K562 (cell line): ENCODE measurements at regions not wholly inside any gene's neighbourhood (a gene's known extent, or its start where the extent isn't known, plus 50 kb on each side); places are given as distances from the start of the nearest gene placed in this dataset.

ENCODE experiments used
- ARID3A ChIP-seq: IDR thresholded peaks from 2 replicates; pipeline ENCODE4 v1.6.1; 2012; ENCODE audit warnings: low read depth, low read length, improper control_type of control experiment, borderline replicate concordance
- CHD7 ChIP-seq: fragments of 200-600 bp; sonication (generic); IDR thresholded peaks from one replicate; pipeline ENCODE4 v1.6.1; 2012; ENCODE audit warnings: mild to moderate bottlenecking, low read depth, low read length, inconsistent platforms
- HDAC3 ChIP-seq: fragments of 450-650 bp; IDR thresholded peaks from 2 replicates; pipeline ENCODE4 v1.6.1; 2018; ENCODE audit warnings: borderline replicate concordance, mild to moderate bottlenecking, moderate library complexity; ENCODE audit not compliant: partially characterized antibody
- KDM1A ChIP-seq, 2 experiments: fragments of 450-650 bp; IDR thresholded peaks; 2 replicates each; pipeline ENCODE4 v1.6.1; 2016; ENCODE audit warnings: mild to moderate bottlenecking in 2 of 2
- MNT ChIP-seq, 2 experiments: fragments of 450-650 bp; conservative IDR thresholded peaks; 2 replicates each; pipeline ENCODE4 v1.6.1; 2017; ENCODE audit warnings: mild to moderate bottlenecking in 2 of 2, moderate library complexity in 2 of 2
- MTA3 ChIP-seq: fragments of 450-650 bp; formaldehyde crosslinking; IDR thresholded peaks from 2 replicates; pipeline ENCODE4 v1.6.1; 2017; ENCODE audit warnings: mild to moderate bottlenecking, borderline replicate concordance
- NEUROD1 ChIP-seq: fragments of 150-350 bp; IDR thresholded peaks from 2 replicates; pipeline ENCODE4 v1.6.1; 2014; ENCODE audit warnings: borderline replicate concordance, low read length, low read depth; ENCODE audit not compliant: partially characterized antibody
- THRAP3 ChIP-seq: fragments of 450-650 bp; IDR thresholded peaks from 2 replicates; pipeline ENCODE4 v1.6.1; 2016; ENCODE audit warnings: mild to moderate bottlenecking, inconsistent platforms, borderline replicate concordance
- YY1 ChIP-seq, 3 experiments: IDR thresholded peaks; 2 replicates each; pipeline ENCODE4 v1.6.1; 2011; ENCODE audit warnings: low read length in 2 of 3, mild to moderate bottlenecking in 2 of 3, moderate library complexity in 2 of 3, borderline replicate concordance in 1 of 3, control low read depth in 1 of 3, low read depth in 1 of 3; ENCODE audit not compliant: insufficient read depth in 3 of 3, insufficient replicate concordance in 2 of 3, control insufficient read depth in 1 of 3, insufficient read length in 1 of 3; ENCODE audit errors: extremely low read depth in 1 of 3
- ZKSCAN8 ChIP-seq: fragments of 200-800 bp; sonication (Bioruptor generic); IDR thresholded peaks from 2 replicates; pipeline ENCODE4 v1.6.1; 2016; ENCODE audit warnings: missing genetic modification characterization, missing compliant biosample characterization

- TF ChIP-seq ZKSCAN8 (CRISPR knock-in tag) (0 out of 2 replicates have a peak, but pooled peaks have one; percentile 65), HDAC3 (no peak), CHD7 (no peak), THRAP3 (no peak), ARID3A (peak; percentile 63; the same call in 1 of the 2 replicates), NEUROD1 (peak; percentile 83), KDM1A (IDR thresholded peaks at IDR 0.05) (peak; percentile 83 to 91), MNT (conservative IDR thresholded peaks at IDR 0.05) (0 out of 4 replicates have a peak, but pooled peaks of 1 of the 2 experiments have one; percentile 28), YY1 (IDR thresholded peaks at IDR 0.05; ENCODE audit: borderline replicate concordance in 1 of 3, control insufficient read depth in 1 of 3, extremely low read depth in 1 of 3, insufficient read depth in 3 of 3, insufficient read length in 1 of 3, insufficient replicate concordance in 2 of 3, low read depth in 1 of 3, low read length in 2 of 3) (peak in 1 of 3 experiments; percentile 35), MTA3 (0 out of 2 replicates have a peak, but pooled peaks have one; percentile 41)
These were observed 114.6 kb upstream of the VAV3 start (continued) for GRCh38 chr1:108079440-108080025.
